ENCODE measurements at regions not wholly inside any gene's neighbourhood (a gene's known extent, or its start where the extent isn't known, plus 50 kb on each side); places are given as distances from the start of the nearest gene placed in this dataset.

DNA sequence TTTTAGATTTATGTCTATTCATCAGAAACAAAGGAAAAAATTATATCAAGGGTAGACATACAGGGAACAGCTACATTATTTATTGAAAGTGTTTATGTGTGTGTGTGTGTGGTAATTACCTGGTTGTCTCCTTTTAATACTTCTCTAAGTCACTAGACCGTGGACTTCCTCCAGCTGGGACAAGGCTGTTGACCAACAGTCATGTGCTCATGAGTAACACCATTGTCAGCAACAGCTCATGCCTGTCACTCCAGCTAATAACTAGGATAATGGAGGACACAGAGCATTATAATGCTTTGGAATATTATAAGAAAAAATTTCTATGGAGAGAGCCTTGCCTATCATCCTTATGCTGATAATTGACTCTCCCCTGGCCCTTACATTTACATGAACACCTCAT is 125.3 kb upstream of the SALL1 start:
- ChIA-PET CTCF (ENCODE audit: unreplicated experiment) (interaction anchor here (0.5 kb wide), 1 partner anchor 16 kb away, joined by 13 read pairs; no protein-coding TSS in a partner anchor), POLR2A (no interaction called here)
- Histone ChIP-seq H3K9me2 (ENCODE audit: insufficient read depth, low read length) (no peaks in the 10 kb centered on the region), H3K4me2 (ENCODE audit: low read length) (no peak overlapping the region), H3K79me2 (ENCODE audit: insufficient read depth, low read depth, low read length) (no peaks in the 10 kb centered on the region), H3K4me1 (ENCODE audit: insufficient read depth, low read length, poor library complexity, severe bottlenecking) (no peaks in the 10 kb centered on the region), H4K20me1 (ENCODE audit: insufficient read depth, low read length) (no peaks in the 10 kb centered on the region), H2AFZ (ENCODE audit: low read length) (no peak overlapping the region), H3K27ac (ENCODE audit: low read depth, low read length, poor library complexity, severe bottlenecking) (no peak overlapping the region), H3K9me3 (ENCODE audit: low read length) (no peaks in the 10 kb centered on the region), H3K4me3 (ENCODE audit: low read depth, low read length, poor library complexity, severe bottlenecking) (no peak overlapping the region), H3K36me3 (ENCODE audit: insufficient read depth, low read length) (no peaks in the 10 kb centered on the region)
- intact Hi-C loops (cut with micrococcal nuclease; ENCODE audit: unreplicated experiment), result no loop called here
- no TSS peak for BruUV-seq (replicated peaks)
- DNase-seq (ENCODE audit: low spot score), result no peak
- TF ChIP-seq EZH2phosphoT487 (IDR thresholded peaks at IDR 0.05; ENCODE audit: borderline replicate concordance, low read depth, low read length), result no peak
- TF ChIP-seq, protein P1, sequence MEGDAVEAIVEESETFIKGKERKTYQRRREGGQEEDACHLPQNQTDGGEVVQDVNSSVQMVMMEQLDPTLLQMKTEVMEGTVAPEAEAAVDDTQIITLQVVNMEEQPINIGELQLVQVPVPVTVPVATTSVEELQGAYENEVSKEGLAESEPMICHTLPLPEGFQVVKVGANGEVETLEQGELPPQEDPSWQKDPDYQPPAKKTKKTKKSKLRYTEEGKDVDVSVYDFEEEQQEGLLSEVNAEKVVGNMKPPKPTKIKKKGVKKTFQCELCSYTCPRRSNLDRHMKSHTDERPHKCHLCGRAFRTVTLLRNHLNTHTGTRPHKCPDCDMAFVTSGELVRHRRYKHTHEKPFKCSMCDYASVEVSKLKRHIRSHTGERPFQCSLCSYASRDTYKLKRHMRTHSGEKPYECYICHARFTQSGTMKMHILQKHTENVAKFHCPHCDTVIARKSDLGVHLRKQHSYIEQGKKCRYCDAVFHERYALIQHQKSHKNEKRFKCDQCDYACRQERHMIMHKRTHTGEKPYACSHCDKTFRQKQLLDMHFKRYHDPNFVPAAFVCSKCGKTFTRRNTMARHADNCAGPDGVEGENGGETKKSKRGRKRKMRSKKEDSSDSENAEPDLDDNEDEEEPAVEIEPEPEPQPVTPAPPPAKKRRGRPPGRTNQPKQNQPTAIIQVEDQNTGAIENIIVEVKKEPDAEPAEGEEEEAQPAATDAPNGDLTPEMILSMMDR (conservative IDR thresholded peaks at IDR 0.05; ENCODE audit: low read length), result no peak

DNA sequence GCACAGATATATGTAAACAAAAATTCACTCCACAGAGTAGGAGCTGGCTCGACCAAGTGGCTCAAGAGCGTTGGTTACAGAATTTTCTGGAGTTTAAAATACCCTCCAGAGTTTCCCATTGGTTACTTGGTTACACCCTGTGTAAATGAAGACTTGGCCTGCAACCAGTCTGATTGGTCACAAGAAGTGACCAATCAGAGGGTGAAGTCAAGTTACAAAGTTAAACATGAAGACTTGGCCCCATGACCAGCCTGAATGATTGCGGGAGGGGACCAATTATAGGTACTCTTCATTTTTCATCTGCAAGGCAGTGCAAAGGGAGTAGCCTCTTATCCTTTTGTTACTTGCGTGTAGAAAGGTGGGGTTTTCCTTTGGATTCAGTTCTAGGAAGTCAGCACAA is 121.3 kb upstream of the SALL1 start:
- no peak for DNase-seq (ENCODE audit: low spot score)
- intact Hi-C loops (cut with micrococcal nuclease; ENCODE audit: unreplicated experiment), result no loop called here
- no TSS peak for BruUV-seq (replicated peaks)
- TF ChIP-seq, protein P1 (conservative IDR thresholded peaks at IDR 0.05; ENCODE audit: low read length), result no peak
- no peak for TF ChIP-seq EZH2phosphoT487 (IDR thresholded peaks at IDR 0.05; ENCODE audit: borderline replicate concordance, low read depth, low read length)
- Histone ChIP-seq H3K79me2 (ENCODE audit: insufficient read depth, low read depth, low read length) (no peaks in the 10 kb centered on the region), H2AFZ (ENCODE audit: low read length) (no peak overlapping the region), H3K27ac (ENCODE audit: low read depth, low read length, poor library complexity, severe bottlenecking) (no peak overlapping the region), H3K9me3 (ENCODE audit: low read length) (no peaks in the 10 kb centered on the region), H3K4me1 (ENCODE audit: insufficient read depth, low read length, poor library complexity, severe bottlenecking) (no peaks in the 10 kb centered on the region), H4K20me1 (ENCODE audit: insufficient read depth, low read length) (no peaks in the 10 kb centered on the region), H3K36me3 (ENCODE audit: insufficient read depth, low read length) (no peaks in the 10 kb centered on the region), H3K4me3 (ENCODE audit: low read depth, low read length, poor library complexity, severe bottlenecking) (no peak overlapping the region), H3K9me2 (ENCODE audit: insufficient read depth, low read length) (no peaks in the 10 kb centered on the region), H3K4me2 (ENCODE audit: low read length) (no peak overlapping the region)
- CTCF ChIA-PET (ENCODE audit: unreplicated experiment), result no interaction called here
- POLR2A ChIA-PET, result no interaction called here

DNA sequence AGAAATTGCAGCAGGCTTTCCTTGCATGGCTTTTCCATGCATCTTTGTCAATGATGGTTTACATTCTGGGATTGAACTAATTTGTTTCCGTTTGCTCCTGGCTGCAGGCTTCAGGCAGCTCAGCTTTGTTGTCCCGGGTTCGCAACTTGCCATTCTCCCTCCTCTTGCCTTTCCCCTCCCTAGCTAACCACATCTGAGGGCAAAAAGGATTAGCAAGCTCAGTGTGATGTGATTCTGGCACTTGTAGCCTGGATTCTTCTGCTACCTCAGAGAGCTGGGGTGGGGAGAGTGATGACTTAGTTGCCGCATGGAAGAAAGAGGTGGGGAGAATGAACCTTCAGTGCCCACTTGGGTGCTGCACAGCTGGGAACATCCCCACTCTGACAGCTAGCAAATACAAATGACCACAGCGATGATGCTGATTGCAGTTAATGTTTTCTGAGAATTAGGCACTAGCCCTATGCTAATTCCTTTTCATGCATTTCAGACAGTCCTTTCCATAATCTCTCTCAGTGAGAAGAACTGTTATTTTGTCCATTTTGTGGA is 120.2 kb upstream of the SALL1 start:
- H3K4me3 ChIP-seq (ENCODE audit: low read depth, low read length, poor library complexity, severe bottlenecking), result no peak overlapping the region
- no peaks in the 10 kb centered on the region for H4K20me1 ChIP-seq (ENCODE audit: insufficient read depth, low read length)
- H2AFZ ChIP-seq (ENCODE audit: low read length), result no peak overlapping the region
- DNase-seq (ENCODE audit: low spot score), result no peak
- POLR2A ChIA-PET, result no interaction called here
- no peaks in the 10 kb centered on the region for H3K36me3 ChIP-seq (ENCODE audit: insufficient read depth, low read length)
- TF ChIP-seq, protein P1 (conservative IDR thresholded peaks at IDR 0.05; ENCODE audit: low read length), result no peak
- TF ChIP-seq EZH2phosphoT487 (IDR thresholded peaks at IDR 0.05; ENCODE audit: borderline replicate concordance, low read depth, low read length), result no peak
- no peaks in the 10 kb centered on the region for H3K9me2 ChIP-seq (ENCODE audit: insufficient read depth, low read length)
- no peaks in the 10 kb centered on the region for H3K9me3 ChIP-seq (ENCODE audit: low read length)
- no TSS peak for BruUV-seq (replicated peaks)
- CTCF ChIA-PET (ENCODE audit: unreplicated experiment), result no interaction called here
- H3K79me2 ChIP-seq (ENCODE audit: insufficient read depth, low read depth, low read length), result no peaks in the 10 kb centered on the region
- intact Hi-C loops (cut with micrococcal nuclease; ENCODE audit: unreplicated experiment), result no loop called here
- H3K27ac ChIP-seq (ENCODE audit: low read depth, low read length, poor library complexity, severe bottlenecking), result no peak overlapping the region
- H3K4me2 ChIP-seq (ENCODE audit: low read length), result no peak overlapping the region
- H3K4me1 ChIP-seq (ENCODE audit: insufficient read depth, low read length, poor library complexity, severe bottlenecking), result no peaks in the 10 kb centered on the region

Measured in OCI-LY7 (cell line).